HG03066 (cell line): ENCODE measurements at regions not wholly inside any gene's neighbourhood (a gene's known extent, or its start where the extent isn't known, plus 50 kb on each side); places are given as distances from the start of the nearest gene placed in this dataset.
"Not testable (repeated sequence)": the region's sequence is repeated elsewhere in the genome, so short reads cannot be mapped to it uniquely, and the experiment has no call there.

Source experiments
- ATAC-seq: cut with Tn5 transposase; IDR thresholded peaks from one replicate; pipeline ENCODE4 v1.9.1; 2021; ENCODE audit warnings: low read depth; ENCODE audit not compliant: unreplicated experiment

DNA sequence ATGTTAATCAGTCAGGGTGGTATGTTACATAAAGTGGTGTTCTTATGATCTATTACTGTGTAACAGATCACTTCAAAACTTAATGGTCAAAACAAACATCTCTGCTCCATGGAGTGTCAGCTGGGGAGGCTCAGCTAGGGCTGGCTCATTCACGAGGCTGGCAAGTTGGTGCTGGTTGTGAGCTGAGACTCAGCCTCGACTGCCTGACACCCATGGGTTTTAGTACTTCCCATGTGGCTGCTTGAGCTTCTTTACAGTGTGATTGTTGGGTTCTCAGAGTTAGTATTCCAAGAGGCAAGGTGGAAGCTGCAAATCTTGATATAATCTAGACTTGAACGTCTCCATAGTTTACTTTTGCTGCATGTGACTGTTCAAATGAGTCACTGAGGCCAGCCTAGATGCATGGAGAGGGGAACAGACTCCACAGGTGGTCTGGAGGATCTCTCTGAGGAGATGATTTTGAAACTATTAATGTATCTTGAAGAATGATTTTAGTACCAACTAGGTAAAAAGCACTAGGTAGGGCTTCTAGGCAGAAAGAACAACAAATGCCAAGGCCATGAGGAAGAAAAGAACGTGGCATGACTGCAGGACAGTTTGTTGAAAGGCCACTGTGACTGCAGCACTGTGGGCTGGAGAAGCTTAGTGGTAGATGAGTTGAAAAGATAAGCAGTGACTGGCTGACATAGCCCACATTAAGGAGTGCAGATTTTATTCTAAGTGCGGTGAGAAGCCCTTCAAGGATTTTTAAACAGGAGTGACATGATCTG is 281.1 kb upstream of the PROK2 start:
- no peak for ATAC-seq

DNA sequence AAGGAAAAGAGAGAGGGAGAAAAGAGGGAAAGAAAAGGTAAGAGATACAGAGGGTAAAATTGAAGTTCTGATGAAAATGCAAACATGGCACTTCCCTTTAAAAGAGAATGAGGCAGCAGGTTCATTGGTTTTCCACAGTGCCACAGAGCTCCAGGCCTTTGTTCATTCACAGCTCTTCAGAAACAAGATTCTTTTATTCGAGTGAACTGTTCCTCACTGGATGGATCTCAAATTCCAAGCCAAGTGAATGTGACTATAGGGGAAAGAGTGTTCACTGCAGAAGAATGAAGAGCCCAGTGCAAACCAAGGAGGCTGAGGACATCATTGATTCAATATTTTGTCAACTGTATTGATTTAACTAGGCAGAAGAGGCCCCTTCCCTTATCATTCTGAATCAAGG is 280.3 kb upstream of the PROK2 start:
- no peak for ATAC-seq

DNA sequence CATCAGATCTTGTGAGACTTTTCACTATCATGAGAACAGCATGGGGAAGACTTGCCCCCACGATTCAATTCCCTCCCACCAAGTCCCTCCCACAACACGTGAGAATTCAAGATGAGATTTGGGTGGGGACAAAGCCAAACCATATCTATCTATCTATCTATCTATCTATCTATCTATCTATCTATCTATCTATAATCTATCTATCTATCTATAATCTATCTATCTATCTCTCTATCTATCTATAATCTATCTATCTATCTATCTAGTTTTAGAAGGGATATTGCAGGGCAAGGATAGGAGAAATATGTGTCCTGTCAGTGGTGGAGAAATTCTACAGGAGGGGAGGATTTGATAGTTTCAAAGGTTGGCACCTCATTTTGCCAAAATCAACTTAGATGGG is 279.8 kb upstream of the PROK2 start:
- ATAC-seq = not testable (repeated sequence)

GRCh38 chr3:72062017-72062416 is 277.1 kb upstream of the PROK2 start:
- ATAC-seq = no peak

GRCh38 chr3:72060447-72061034 is 275.6 kb upstream of the PROK2 start:
- no peak for ATAC-seq

DNA sequence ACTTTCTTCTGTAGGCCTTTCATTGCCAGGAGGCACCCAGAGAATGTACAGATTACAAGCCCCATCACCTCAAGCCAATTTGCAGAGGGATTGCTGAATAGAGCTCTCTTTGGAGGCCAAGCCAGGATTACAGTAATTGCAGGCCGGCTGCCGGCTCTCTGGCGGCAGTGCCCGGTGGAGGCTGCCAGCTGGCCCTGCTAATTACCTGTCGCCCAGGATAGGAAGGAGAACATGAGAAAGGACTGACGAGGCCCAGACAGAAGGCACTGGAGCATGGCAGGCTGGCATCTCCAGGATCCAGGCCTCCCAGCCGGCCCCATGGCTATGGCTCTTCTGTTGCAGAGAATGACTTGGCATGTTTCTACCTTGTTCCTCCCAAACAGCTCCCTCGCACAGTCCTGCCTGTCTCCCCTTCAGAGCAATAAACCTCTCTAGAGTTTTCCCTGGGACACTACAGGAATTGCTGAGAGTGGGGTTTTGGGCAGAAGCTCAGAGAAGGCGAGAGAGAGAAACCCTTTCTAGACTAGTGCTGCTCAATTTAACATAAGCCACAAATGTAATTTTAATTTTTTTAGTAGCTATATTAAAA is 273.6 kb upstream of the PROK2 start:
- ATAC-seq = no peak

GRCh38 chr3:72055436-72055835 is 270.5 kb upstream of the PROK2 start:
- no peak for ATAC-seq

DNA sequence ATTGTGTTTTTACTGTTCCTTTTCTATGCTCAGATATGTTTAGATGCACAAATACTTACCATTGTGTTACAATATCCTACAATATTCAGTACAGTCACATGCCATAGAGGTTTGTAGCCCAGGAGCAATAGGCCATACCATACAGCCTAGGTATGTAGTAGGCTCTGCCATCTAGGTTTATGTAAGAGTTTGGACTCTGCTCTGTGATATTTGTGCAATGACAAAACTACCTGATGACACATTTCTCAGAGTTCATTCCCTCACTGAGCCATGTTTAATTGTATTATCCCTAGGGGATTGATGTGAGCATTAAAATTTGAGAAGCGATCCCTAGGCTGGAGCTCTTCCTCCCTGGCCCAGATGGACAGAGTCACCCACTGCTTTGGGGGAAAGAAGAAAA is 270.0 kb upstream of the PROK2 start:
- ATAC-seq = no peak

- ATAC-seq = no peak
Measured at GRCh38 chr3:72052841-72053409, 268.0 kb upstream of the PROK2 start.

DNA sequence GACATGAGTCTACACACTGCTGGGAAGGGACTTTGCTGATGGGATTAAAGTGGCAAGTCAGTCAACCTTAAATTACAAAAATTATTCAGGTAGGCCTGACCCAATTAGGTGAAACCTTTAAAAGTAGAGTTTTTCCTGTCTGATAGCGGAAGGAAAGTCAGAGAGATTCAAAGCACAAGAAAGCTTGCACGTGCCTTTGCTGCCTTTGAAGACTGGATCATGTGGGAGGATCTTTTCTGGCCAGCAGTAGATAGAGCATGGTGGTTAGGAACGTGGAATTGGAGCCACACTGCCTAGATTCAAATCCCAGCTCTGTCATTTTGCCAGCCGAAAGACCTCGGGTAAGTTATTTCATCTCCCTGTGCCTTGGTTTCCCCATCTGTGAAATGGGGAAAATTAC is 265.8 kb upstream of the PROK2 start:
- no peak for ATAC-seq

DNA sequence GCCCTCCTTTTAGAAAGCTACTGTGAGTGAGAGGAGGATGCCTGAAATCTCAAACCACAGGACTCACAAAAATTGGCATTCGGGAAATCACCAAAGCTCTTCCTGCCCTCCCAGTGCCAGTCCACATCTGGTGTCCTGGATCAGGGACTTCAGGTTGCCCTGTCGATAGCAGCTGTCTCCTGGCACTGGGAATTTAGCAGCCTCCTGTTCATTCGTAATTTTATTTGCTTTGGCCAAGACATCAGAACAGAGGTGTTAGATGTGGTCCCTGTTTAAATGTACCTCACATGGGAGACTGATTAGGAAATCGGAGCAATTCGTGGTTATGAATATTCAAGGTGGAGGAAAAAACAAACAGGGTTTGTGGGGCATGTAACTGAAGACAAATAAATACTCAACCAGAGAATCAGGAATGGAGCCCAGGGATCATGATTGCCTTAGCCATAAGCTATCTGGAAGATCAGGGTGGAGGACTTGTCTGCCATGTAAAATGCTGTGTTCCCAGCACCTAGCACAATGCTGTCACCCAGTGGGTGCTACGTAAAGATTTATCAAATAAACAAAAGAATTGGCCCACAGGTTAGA is 265.2 kb upstream of the PROK2 start:
- no peak for ATAC-seq

GRCh38 chr3:72049300-72049699 is 264.4 kb upstream of the PROK2 start:
- ATAC-seq = no peak

GRCh38 chr3:72048873-72049272 is 263.9 kb upstream of the PROK2 start:
- ATAC-seq = no peak

DNA sequence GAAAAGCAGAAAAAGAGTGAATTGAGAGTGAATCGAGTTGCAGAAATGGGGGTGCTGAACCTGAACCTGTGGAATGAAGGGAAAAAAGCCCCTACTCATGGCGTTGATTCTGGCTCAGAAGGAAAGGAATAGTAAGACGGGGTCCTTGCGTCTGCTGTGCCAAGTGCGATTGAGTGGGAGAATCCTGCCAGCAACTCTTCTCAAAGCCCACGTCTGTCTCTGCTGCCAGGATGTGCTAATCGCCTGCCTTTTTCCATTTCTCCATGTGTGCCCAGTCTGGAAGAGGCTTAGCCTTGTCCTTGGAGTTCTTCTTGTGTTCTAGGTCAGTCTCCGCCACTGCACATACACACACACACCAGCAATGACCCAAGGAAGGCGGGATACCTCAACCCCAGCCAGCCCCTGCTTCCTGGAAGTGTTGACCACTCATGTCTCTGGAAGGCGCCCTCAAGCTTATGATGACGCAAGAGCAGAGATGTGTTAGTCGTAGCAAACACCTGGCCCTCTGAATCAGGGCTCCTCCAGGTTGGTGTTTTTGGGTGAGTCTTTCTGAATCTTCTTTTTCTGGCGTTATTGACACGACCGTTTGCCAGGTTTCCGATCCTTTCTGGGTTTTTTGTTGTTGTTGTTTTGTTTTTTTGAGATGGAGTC is 262.4 kb upstream of the PROK2 start:
- no peak for ATAC-seq

DNA sequence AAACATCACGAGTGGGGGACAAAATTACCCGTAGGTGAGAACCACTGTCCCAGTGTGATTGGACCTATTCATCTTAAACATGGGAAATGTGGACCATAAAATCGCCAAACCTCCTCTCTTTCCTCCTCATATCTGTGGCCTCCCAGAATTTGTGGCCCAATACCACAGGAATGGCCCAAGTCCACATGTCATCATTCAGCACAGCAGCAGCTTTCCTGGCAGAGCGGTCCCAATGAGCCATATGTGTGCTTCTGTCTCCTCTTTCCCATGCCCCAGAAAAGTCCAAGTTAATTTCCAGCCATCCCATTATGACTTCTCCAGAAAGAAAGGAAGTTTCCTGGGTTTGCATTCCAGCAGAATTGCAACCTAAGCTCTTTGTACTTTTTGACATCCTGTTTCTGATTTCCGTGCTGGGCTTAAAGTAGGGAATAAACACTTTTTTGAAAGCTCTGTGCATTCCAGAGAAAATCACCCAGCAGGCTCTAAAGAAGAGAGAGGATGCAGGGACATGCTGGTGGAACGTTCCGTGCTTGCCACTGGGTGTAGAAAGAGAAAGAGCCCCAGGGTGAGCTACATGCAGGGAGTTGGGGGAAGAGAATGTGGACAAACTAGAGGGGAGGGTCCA is 259.4 kb upstream of the PROK2 start:
- no peak for ATAC-seq

- ATAC-seq = no peak
Measured at GRCh38 chr3:72043204-72044133, 258.5 kb upstream of the PROK2 start.

DNA sequence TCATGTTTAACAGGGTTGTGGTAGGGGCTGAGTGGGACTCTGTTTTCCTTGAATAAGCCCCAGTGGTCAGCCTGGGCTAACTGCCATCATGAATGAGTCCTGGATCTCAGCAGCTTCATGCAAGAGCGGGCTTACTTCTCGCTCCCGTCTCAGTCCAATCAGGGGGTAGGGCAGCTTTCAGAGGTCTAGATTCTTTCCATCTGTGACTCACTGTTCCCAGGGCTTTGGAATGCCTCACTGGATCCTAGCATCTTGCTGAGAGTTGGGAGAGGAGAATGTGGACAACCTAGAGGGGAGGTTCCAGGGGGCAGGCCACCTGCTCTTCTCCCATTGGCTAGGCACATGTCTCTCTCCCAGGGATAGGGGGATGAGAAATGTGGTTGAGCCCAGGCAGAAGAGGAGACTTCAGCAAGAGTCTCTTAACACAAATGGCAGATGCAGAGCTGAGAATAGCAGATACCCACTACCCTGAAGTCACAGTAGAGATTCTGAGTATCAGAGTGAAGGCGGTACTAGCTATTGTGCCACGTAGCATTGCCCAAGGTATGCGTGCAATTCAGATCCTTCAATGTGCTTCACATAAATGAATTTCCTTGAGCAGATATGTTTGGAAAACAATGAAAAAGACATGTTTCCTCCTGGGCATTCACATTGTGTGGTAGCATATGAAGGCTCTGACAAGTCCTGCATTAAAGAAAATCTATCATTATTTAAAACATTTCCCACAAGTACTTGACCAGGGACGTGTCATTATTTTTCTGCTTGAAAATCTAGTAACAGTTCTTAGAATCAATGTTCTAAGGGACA is 257.7 kb upstream of the PROK2 start:
- no peak for ATAC-seq

DNA sequence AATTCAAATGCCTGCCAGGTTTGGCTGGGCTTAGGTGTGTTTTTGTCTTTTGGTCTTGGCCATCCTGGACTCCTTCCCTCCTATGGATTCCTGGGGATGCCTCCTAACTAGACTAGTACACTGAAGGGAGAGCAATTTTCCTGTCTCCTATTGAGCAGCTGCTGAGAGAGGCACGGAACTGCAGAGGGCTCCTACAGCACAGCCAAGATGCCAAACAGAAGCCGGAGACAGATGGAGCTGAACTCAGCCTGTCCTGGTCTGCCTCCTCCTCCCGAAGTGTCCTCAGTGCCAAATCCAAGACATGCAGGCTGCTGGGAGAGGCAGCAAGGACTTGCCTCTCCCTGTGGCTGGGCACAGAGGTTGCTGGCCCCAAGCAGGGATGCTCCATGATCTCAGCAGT is 256.6 kb upstream of the PROK2 start:
- ATAC-seq = no peak

DNA sequence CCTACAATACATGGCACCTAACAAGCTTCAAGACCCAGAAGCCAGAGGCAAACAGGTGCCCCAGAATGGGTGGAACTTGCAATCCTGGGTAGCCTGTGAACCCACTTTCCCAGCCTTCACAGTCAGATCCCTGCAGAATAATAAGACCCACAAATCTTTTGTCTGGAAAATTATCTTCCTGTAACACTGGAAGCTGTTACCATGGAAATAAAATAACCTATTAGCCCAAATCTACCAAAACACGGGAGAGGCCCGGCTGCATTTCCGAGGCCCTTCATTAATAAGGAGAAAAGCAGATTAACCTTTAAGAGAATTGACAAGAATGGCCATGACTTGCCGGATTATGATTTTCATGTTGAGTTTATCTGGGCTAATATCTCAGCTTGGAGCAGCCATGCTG is 256.1 kb upstream of the PROK2 start:
- no peak for ATAC-seq
